Thyroid gland (tissue), 4 donors: ENCODE measurements at regions not wholly inside any gene's neighbourhood (a gene's known extent, or its start where the extent isn't known, plus 50 kb on each side); places are given as distances from the start of the nearest gene placed in this dataset.

ENCODE experiments used
- CTCF ChIP-seq, 6 experiments: fragments of 200-600 bp in 3 of 6; fragments of 450-650 bp in 3 of 6; sonication (generic) in 3 of 6; IDR thresholded peaks; one replicate each; pipeline ENCODE4 v1.5.1; 2016 to 2019; ENCODE audit warnings: antibody characterized with exemption in 6 of 6, mild to moderate bottlenecking in 2 of 6, inconsistent platforms in 1 of 6, moderate library complexity in 1 of 6
- POLR2A ChIP-seq, 2 donors: fragments of 450-650 bp; IDR thresholded peaks; one replicate each; pipeline ENCODE4 v1.6.1; 2017; ENCODE audit warnings: antibody characterized with exemption in 2 of 2, mild to moderate bottlenecking in 2 of 2, moderate library complexity in 1 of 2

- TF ChIP-seq POLR2A (IDR thresholded peaks at IDR 0.05) = no peak
- TF ChIP-seq CTCF (IDR thresholded peaks at IDR 0.05) = no peak
These were observed 247.2 kb downstream of the TTLL2 start for GRCh38 chr6:167572106-167572505.
